ENCODE measurements at regions not wholly inside any gene's neighbourhood (a gene's known extent, or its start where the extent isn't known, plus 50 kb on each side); places are given as distances from the start of the nearest gene placed in this dataset.

DNA sequence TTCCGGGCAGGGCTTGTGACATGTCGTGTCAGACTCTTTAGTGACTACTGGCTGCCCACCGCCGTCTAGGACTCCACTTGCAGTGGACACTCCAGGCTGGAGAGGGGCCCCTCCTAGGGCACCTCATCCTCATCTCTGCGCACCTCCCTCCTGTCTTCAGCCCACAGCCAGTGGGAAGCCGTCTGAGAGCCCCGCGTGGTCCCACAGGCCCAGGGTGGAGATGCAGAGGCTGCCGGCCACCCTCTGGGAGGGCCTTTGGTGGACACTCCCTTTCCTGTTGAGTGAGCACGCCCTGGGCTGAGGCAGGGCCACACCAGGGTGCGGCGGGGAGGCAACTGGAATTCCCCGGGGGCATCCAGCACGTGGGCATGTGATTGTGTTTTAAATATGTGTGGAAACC is 80.5 kb downstream of the IRX2 start:
- no peak for TF ChIP-seq EZH2 (IDR thresholded peaks at IDR 0.05; ENCODE audit: low read depth, unreplicated experiment)
- TF ChIP-seq, protein P1, sequence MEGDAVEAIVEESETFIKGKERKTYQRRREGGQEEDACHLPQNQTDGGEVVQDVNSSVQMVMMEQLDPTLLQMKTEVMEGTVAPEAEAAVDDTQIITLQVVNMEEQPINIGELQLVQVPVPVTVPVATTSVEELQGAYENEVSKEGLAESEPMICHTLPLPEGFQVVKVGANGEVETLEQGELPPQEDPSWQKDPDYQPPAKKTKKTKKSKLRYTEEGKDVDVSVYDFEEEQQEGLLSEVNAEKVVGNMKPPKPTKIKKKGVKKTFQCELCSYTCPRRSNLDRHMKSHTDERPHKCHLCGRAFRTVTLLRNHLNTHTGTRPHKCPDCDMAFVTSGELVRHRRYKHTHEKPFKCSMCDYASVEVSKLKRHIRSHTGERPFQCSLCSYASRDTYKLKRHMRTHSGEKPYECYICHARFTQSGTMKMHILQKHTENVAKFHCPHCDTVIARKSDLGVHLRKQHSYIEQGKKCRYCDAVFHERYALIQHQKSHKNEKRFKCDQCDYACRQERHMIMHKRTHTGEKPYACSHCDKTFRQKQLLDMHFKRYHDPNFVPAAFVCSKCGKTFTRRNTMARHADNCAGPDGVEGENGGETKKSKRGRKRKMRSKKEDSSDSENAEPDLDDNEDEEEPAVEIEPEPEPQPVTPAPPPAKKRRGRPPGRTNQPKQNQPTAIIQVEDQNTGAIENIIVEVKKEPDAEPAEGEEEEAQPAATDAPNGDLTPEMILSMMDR (conservative IDR thresholded peaks at IDR 0.05; ENCODE audit: low read depth in 2 of 2): no peak
- no peak for TF ChIP-seq ZNF114 (CRISPR knock-in tag; IDR thresholded peaks at IDR 0.05)
- TF ChIP-seq, protein P2, sequence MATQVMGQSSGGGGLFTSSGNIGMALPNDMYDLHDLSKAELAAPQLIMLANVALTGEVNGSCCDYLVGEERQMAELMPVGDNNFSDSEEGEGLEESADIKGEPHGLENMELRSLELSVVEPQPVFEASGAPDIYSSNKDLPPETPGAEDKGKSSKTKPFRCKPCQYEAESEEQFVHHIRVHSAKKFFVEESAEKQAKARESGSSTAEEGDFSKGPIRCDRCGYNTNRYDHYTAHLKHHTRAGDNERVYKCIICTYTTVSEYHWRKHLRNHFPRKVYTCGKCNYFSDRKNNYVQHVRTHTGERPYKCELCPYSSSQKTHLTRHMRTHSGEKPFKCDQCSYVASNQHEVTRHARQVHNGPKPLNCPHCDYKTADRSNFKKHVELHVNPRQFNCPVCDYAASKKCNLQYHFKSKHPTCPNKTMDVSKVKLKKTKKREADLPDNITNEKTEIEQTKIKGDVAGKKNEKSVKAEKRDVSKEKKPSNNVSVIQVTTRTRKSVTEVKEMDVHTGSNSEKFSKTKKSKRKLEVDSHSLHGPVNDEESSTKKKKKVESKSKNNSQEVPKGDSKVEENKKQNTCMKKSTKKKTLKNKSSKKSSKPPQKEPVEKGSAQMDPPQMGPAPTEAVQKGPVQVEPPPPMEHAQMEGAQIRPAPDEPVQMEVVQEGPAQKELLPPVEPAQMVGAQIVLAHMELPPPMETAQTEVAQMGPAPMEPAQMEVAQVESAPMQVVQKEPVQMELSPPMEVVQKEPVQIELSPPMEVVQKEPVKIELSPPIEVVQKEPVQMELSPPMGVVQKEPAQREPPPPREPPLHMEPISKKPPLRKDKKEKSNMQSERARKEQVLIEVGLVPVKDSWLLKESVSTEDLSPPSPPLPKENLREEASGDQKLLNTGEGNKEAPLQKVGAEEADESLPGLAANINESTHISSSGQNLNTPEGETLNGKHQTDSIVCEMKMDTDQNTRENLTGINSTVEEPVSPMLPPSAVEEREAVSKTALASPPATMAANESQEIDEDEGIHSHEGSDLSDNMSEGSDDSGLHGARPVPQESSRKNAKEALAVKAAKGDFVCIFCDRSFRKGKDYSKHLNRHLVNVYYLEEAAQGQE (IDR thresholded peaks at IDR 0.05; ENCODE audit: unreplicated experiment): no peak
- TF ChIP-seq EZH2phosphoT487 (IDR thresholded peaks at IDR 0.05; ENCODE audit: unreplicated experiment): no peak
- TF ChIP-seq, protein P3, sequence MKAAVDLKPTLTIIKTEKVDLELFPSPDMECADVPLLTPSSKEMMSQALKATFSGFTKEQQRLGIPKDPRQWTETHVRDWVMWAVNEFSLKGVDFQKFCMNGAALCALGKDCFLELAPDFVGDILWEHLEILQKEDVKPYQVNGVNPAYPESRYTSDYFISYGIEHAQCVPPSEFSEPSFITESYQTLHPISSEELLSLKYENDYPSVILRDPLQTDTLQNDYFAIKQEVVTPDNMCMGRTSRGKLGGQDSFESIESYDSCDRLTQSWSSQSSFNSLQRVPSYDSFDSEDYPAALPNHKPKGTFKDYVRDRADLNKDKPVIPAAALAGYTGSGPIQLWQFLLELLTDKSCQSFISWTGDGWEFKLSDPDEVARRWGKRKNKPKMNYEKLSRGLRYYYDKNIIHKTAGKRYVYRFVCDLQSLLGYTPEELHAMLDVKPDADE (IDR thresholded peaks at IDR 0.05): no peak
- no peak for TF ChIP-seq POLR2AphosphoS5 (IDR thresholded peaks at IDR 0.05; ENCODE audit: low read depth)
- TF ChIP-seq STAT1 (IDR thresholded peaks at IDR 0.05; ENCODE audit: unreplicated experiment): no peak
- TF ChIP-seq CREB1 (CRISPR knock-in tag; IDR thresholded peaks at IDR 0.05; ENCODE audit: low read depth): no peak
- no peak for TF ChIP-seq JUNB (IDR thresholded peaks at IDR 0.05; ENCODE audit: unreplicated experiment)
- no peak for TF ChIP-seq NANOG (IDR thresholded peaks at IDR 0.05; ENCODE audit: borderline replicate concordance)

Data from GM23338 (cell line).